Liver (tissue), 8 donors: ENCODE measurements at regions not wholly inside any gene's neighbourhood (a gene's known extent, or its start where the extent isn't known, plus 50 kb on each side); places are given as distances from the start of the nearest gene placed in this dataset.

ENCODE experiments used
- DNase-seq: peaks from one replicate; pipeline ENCODE4 v3.0.0-alpha.2; 2017; ENCODE audit warnings: low spot score
- H3K27ac ChIP-seq, 2 donors: one replicate each; pipeline ENCODE4 v1.7.0; 2013; ENCODE audit warnings: inconsistent platforms in 2 of 2, low read length in 2 of 2, control low read depth in 1 of 2, low read depth in 1 of 2, mild to moderate bottlenecking in 1 of 2
- H3K27me3 ChIP-seq, 4 donors: one replicate each; pipeline versions ENCODE4 v1.6.1 to v1.7.0; 2013; ENCODE audit warnings: low read length in 3 of 4, inconsistent platforms in 1 of 4, mild to moderate bottlenecking in 1 of 4, moderate library complexity in 1 of 4; ENCODE audit not compliant: control insufficient read depth in 4 of 4, insufficient read depth in 4 of 4
- H3K36me3 ChIP-seq, 4 donors: one replicate each; pipeline versions ENCODE4 v1.6.1 to v1.7.0; 2013; ENCODE audit warnings: low read length in 3 of 4, mild to moderate bottlenecking in 3 of 4, low read depth in 1 of 4, moderate library complexity in 1 of 4; ENCODE audit not compliant: control insufficient read depth in 4 of 4, insufficient read depth in 3 of 4
- H3K4me1 ChIP-seq, 4 donors: one replicate each; pipeline versions ENCODE4 v1.6.1 to v1.7.0; 2013; ENCODE audit warnings: low read length in 3 of 4, mild to moderate bottlenecking in 3 of 4, moderate library complexity in 1 of 4; ENCODE audit not compliant: control insufficient read depth in 4 of 4, insufficient read depth in 4 of 4
- H3K4me3 ChIP-seq, 3 donors: one replicate each; pipeline versions ENCODE4 v1.6.1 to v1.7.0; 2013; ENCODE audit warnings: low read length in 3 of 3, control low read depth in 1 of 3, low read depth in 1 of 3, mild to moderate bottlenecking in 1 of 3
- H3K9ac ChIP-seq, 2 donors: one replicate each; pipeline ENCODE4 v1.7.0; 2013; ENCODE audit warnings: low read length in 2 of 2, mild to moderate bottlenecking in 2 of 2, moderate library complexity in 2 of 2, control low read depth in 1 of 2, low read depth in 1 of 2
- H3K9me3 ChIP-seq, 4 donors: one replicate each; pipeline versions ENCODE4 v1.6.1 to v1.7.0; 2013; ENCODE audit warnings: low read length in 3 of 4; ENCODE audit not compliant: control insufficient read depth in 4 of 4
- ATF3 ChIP-seq: IDR thresholded peaks from 2 replicates; pipeline ENCODE4 v1.6.1; 2016; ENCODE audit warnings: antibody characterized with exemption
- CTCF ChIP-seq: fragments of 150-350 bp; IDR thresholded peaks from 2 replicates; pipeline ENCODE4 v1.5.1; 2017; ENCODE audit warnings: improper control_type of control experiment, low read depth, low read length; ENCODE audit not compliant: missing input control
- EGR1 ChIP-seq, 2 donors: IDR thresholded peaks; 2 replicates each; pipeline ENCODE4 v1.6.1; 2016 to 2018; ENCODE audit warnings: antibody characterized with exemption in 2 of 2, low read depth in 2 of 2
- FOXA1 ChIP-seq: IDR thresholded peaks from 2 replicates; pipeline ENCODE4 v1.6.1; 2016; ENCODE audit warnings: antibody characterized with exemption
- FOXA2 ChIP-seq: IDR thresholded peaks from 2 replicates; pipeline ENCODE4 v1.6.1; 2016; ENCODE audit warnings: antibody characterized with exemption
- GABPA ChIP-seq, 2 donors: IDR thresholded peaks in 1 of 2; conservative IDR thresholded peaks in 1 of 2; 2 replicates each; pipeline ENCODE4 v1.6.1; 2016; ENCODE audit warnings: antibody characterized with exemption in 2 of 2, mild to moderate bottlenecking in 1 of 2, moderate library complexity in 1 of 2
- HNF4A ChIP-seq, 2 donors: conservative IDR thresholded peaks; 2 replicates each; pipeline ENCODE4 v1.6.1; 2016; ENCODE audit warnings: antibody characterized with exemption in 2 of 2, mild to moderate bottlenecking in 2 of 2
- HNF4G ChIP-seq: IDR thresholded peaks from 2 replicates; pipeline ENCODE4 v1.6.1; 2016; ENCODE audit warnings: antibody characterized with exemption
- JUND ChIP-seq, 2 donors: IDR thresholded peaks; 2 replicates each; pipeline ENCODE4 v1.6.1; 2016; ENCODE audit warnings: antibody characterized with exemption in 2 of 2
- NR2F2 ChIP-seq: IDR thresholded peaks from 2 replicates; pipeline ENCODE4 v1.6.1; 2016; ENCODE audit warnings: antibody characterized with exemption
- RAD21 ChIP-seq, 2 donors: IDR thresholded peaks; 2 replicates each; pipeline ENCODE4 v1.6.1; 2016; ENCODE audit warnings: antibody characterized with exemption in 2 of 2, mild to moderate bottlenecking in 2 of 2
- REST ChIP-seq: IDR thresholded peaks from 2 replicates; pipeline ENCODE4 v1.6.1; 2016; ENCODE audit warnings: antibody characterized with exemption, mild to moderate bottlenecking
- RXRA ChIP-seq, 2 donors: IDR thresholded peaks; 2 replicates each; pipeline ENCODE4 v1.6.1; 2017 to 2018; ENCODE audit warnings: antibody characterized with exemption in 2 of 2, mild to moderate bottlenecking in 1 of 2
- SP1 ChIP-seq: IDR thresholded peaks from 2 replicates; pipeline ENCODE4 v1.6.1; 2018; ENCODE audit warnings: antibody characterized with exemption, mild to moderate bottlenecking
- TAF1 ChIP-seq: conservative IDR thresholded peaks from 2 replicates; pipeline ENCODE4 v1.6.1; 2016; ENCODE audit warnings: antibody characterized with exemption, mild to moderate bottlenecking
- YY1 ChIP-seq: IDR thresholded peaks from 2 replicates; pipeline ENCODE4 v1.6.1; 2016; ENCODE audit warnings: antibody characterized with exemption, mild to moderate bottlenecking
- ZBTB33 ChIP-seq: IDR thresholded peaks from 2 replicates; pipeline ENCODE4 v1.6.1; 2016; ENCODE audit warnings: antibody characterized with exemption
- WGBS: extraction: QIAGEN DNeasy Blood & Tissue Kit; methylation state at CpG from one replicate; pipeline ENCODE4 v1.1.7; 2013; 5-methylcytosine and 5-hydroxymethylcytosine counted together
- donor health status: healthy.
- donor health status: healthy.
- donor health status: healthy.
- donor health status: healthy.
- donor health status: healthy.

GRCh38 chr20:39813190-39813829 is 851.2 kb downstream of the DHX35 start:
- Histone ChIP-seq H3K4me1 (no peaks in the 10 kb centered on the region), H3K9me3 (no peaks in the 10 kb centered on the region), H3K36me3 (peaks cover 0 to 3% (median 0%) of the 10 kb centered on the region in 4 donors), H3K27me3 (no peaks in the 10 kb centered on the region), H3K4me3 (no peak overlapping the region), H3K27ac (no peak overlapping the region), H3K9ac (no peak overlapping the region)
- TF ChIP-seq FOXA1 (no peak), ATF3 (no peak), NR2F2 (no peak), RXRA (IDR thresholded peaks at IDR 0.05) (no peak), TAF1 (no peak), YY1 (no peak), EGR1 (IDR thresholded peaks at IDR 0.05; ENCODE audit: low read depth in 2 of 2) (no peak)
- DNase-seq: no peak
- WGBS: 93% methylated on average over 6 of the region's 6 CpGs

- Histone ChIP-seq H3K36me3 (peaks cover 0 to 3% (median 0%) of the 10 kb centered on the region in 4 donors), H3K4me3 (no peak overlapping the region), H3K9ac (no peak overlapping the region), H3K9me3 (no peaks in the 10 kb centered on the region), H3K4me1 (no peaks in the 10 kb centered on the region), H3K27me3 (no peaks in the 10 kb centered on the region), H3K27ac (no peak overlapping the region)
- WGBS: 92% methylated on average over 2 of the region's 2 CpGs
- no peak for DNase-seq
- TF ChIP-seq EGR1 (IDR thresholded peaks at IDR 0.05; ENCODE audit: low read depth in 2 of 2): no peak
- TF ChIP-seq YY1: no peak
- TF ChIP-seq TAF1: no peak
- no peak for TF ChIP-seq NR2F2
- TF ChIP-seq FOXA1: no peak
- TF ChIP-seq CTCF: no peak
- no peak for TF ChIP-seq HNF4G
- TF ChIP-seq FOXA2: no peak
- no peak for TF ChIP-seq GABPA (IDR thresholded peaks at IDR 0.05 in 1 of 2, conservative IDR thresholded peaks at IDR 0.05 in 1 of 2)
- TF ChIP-seq JUND (IDR thresholded peaks at IDR 0.05): no peak
- TF ChIP-seq ZBTB33: no peak
- TF ChIP-seq RAD21 (IDR thresholded peaks at IDR 0.05): no peak
- no peak for TF ChIP-seq ATF3
These were observed 850.0 kb downstream of the DHX35 start for GRCh38 chr20:39812116-39812515.

- 69% methylated on average over 2 of the region's 2 CpGs for WGBS
- no peak for DNase-seq
- H3K27ac ChIP-seq: no peak overlapping the region
- no peak for TF ChIP-seq NR2F2
- TF ChIP-seq RXRA (IDR thresholded peaks at IDR 0.05): no peak
- TF ChIP-seq REST: no peak
- TF ChIP-seq SP1: no peak
- no peak for TF ChIP-seq FOXA2
- TF ChIP-seq HNF4A (conservative IDR thresholded peaks at IDR 0.05): no peak
- TF ChIP-seq ATF3: no peak
- no peak for TF ChIP-seq GABPA (IDR thresholded peaks at IDR 0.05 in 1 of 2, conservative IDR thresholded peaks at IDR 0.05 in 1 of 2)
- TF ChIP-seq HNF4G: no peak
- TF ChIP-seq FOXA1: no peak
These were observed 848.2 kb downstream of the DHX35 start for GRCh38 chr20:39810309-39810708.

More at GRCh38 chr20:39810309-39810708, 848.2 kb downstream of the DHX35 start:
- no peaks in the 10 kb centered on the region for H3K27me3 ChIP-seq
- no peaks in the 10 kb centered on the region for H3K4me1 ChIP-seq
- no peak overlapping the region for H3K9ac ChIP-seq
- H3K4me3 ChIP-seq: no peak overlapping the region
- no peaks in the 10 kb centered on the region for H3K9me3 ChIP-seq
- peaks cover 0 to 3% (median 0%) of the 10 kb centered on the region in 4 donors for H3K36me3 ChIP-seq
